Omental fat pad (tissue), 3 donors: ENCODE measurements at regions not wholly inside any gene's neighbourhood (a gene's known extent, or its start where the extent isn't known, plus 50 kb on each side); places are given as distances from the start of the nearest gene placed in this dataset.

ENCODE experiments used
- ATAC-seq: fragments of 150-250 bp; one replicate; pipeline ENCODE4 v1.9.1; 2016; ENCODE audit warnings: mild to moderate bottlenecking, moderate library complexity; ENCODE audit not compliant: low FRiP score
- DNase-seq: peaks from one replicate; pipeline ENCODE4 v3.0.0-alpha.2; 2019; ENCODE audit warnings: low spot score
- CTCF ChIP-seq, 3 donors: fragments of 450-650 bp; IDR thresholded peaks; one replicate each; pipeline ENCODE4 v1.5.1; 2016 to 2017; ENCODE audit warnings: antibody characterized with exemption in 3 of 3, mild to moderate bottlenecking in 3 of 3, moderate library complexity in 2 of 3

- ATAC-seq (no peak), DNase-seq (no peak)
- no peak for TF ChIP-seq CTCF (IDR thresholded peaks at IDR 0.05)
Measured at GRCh38 chr10:117781216-117781831, 238.8 kb downstream of the EMX2 start.

DNA sequence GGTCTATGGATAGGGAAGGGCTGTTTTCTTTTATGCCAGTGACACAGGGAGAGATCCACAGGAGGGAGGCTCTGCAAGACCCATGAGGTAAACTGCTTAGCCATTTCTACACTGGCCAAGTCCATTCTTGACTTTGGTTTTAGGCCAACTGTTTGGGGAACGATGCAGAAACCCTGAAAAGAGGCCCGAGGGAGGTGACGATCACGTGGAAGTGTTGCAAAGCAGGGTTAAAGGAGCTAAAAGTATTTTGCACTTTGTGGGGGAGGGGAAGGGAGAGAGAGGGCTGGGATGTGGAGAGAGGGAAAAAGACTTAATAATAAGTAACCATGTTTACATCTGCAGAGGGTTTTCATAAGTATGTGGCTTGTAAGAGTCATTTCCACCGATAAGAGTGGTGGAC lies 239.7 kb downstream of the EMX2 start:
- no peak for DNase-seq
- no peak for TF ChIP-seq CTCF (IDR thresholded peaks at IDR 0.05)
- ATAC-seq = no peak

GRCh38 chr10:117783698-117784395 lies 241.3 kb downstream of the EMX2 start:
- DNase-seq (no peak), ATAC-seq (no peak)
- no peak for TF ChIP-seq CTCF (IDR thresholded peaks at IDR 0.05)

DNA sequence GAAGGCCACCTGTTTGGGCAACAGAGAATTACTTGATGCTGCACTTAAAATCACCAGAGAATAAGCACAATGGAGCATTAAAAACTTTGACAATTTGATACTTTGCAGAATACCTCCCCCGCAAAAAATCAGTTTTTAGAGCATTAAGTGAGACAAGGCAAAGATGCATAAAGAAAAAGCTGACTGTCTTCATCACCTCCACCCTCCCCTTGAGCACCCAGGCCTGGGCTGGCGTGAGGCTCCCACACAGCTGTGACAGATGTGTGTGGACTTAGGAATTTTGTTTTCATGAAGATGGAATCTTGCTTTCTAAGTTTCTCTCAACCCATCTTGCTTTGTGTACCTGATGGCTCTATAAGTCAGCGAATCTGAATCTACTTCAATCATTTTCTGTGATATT lies 242.2 kb downstream of the EMX2 start:
- no peak for ATAC-seq
- DNase-seq = no peak
- TF ChIP-seq CTCF (IDR thresholded peaks at IDR 0.05) = no peak

- DNase-seq = no peak
- no peak for ATAC-seq
- TF ChIP-seq CTCF (IDR thresholded peaks at IDR 0.05) = no peak
Measured at GRCh38 chr10:117788911-117789310, 246.4 kb downstream of the EMX2 start.

DNA sequence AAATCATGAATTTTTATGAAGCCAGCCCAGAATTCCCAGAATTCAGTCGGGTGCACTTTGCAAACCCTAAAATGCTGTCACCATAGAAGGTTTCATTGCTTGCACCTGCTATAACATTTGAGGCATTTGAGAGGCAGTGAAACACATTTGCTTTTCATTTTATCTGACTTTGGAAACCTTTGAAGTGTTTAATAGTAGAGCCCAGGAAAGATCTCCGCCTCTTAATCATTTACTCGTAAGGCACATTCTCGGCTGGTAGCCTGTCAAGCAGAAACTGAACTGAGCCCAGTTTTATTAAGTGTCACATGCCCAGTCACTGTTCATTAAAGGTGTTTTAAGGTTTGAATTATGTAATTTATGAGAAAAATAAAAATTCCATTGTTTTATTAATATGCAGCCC lies 247.6 kb downstream of the EMX2 start:
- TF ChIP-seq CTCF (IDR thresholded peaks at IDR 0.05) = no peak
- ATAC-seq (no peak), DNase-seq (no peak)

GRCh38 chr10:117790621-117791020 lies 248.1 kb downstream of the EMX2 start:
- no peak for ATAC-seq
- no peak for DNase-seq
- TF ChIP-seq CTCF (IDR thresholded peaks at IDR 0.05) = no peak
